ENCODE measurements at regions not wholly inside any gene's neighbourhood (a gene's known extent, or its start where the extent isn't known, plus 50 kb on each side); places are given as distances from the start of the nearest gene placed in this dataset.
"Not testable (repeated sequence)": the region's sequence is repeated elsewhere in the genome, so short reads cannot be mapped to it uniquely, and the experiment has no call there.

- not testable (repeated sequence) for DNase-seq (ENCODE audit: low read depth in 2 of 2)
Measured at GRCh38 chr5:38678697-38679096, 122.3 kb upstream of the LIFR start.

GRCh38 chr5:38680094-38680825, 123.8 kb upstream of the LIFR start:
- no peak for DNase-seq (ENCODE audit: low read depth in 2 of 2)

GRCh38 chr5:38681029-38681706, 124.7 kb upstream of the LIFR start:
- DNase-seq (ENCODE audit: low read depth in 2 of 2): no peak

GRCh38 chr5:38681966-38682365, 125.5 kb upstream of the LIFR start:
- no peak for DNase-seq (ENCODE audit: low read depth in 2 of 2)

GRCh38 chr5:38686658-38687057, 130.2 kb upstream of the LIFR start:
- no peak for DNase-seq (ENCODE audit: low read depth in 2 of 2)

- peak in 1 of 2 experiments; percentile 15 for DNase-seq (ENCODE audit: low read depth in 2 of 2)
Measured at GRCh38 chr5:38692346-38692745, 135.9 kb upstream of the LIFR start.

GRCh38 chr5:38692781-38693527, 136.5 kb upstream of the LIFR start:
- no peak for DNase-seq (ENCODE audit: low read depth in 2 of 2)

GRCh38 chr5:38695021-38695958, 138.8 kb upstream of the LIFR start:
- DNase-seq (ENCODE audit: low read depth in 2 of 2): no peak

GRCh38 chr5:38697013-38697412, 140.6 kb upstream of the LIFR start:
- peak; percentile 26 to 33 for DNase-seq (ENCODE audit: low read depth in 2 of 2)

- not testable (repeated sequence) for DNase-seq (ENCODE audit: low read depth in 2 of 2)
Measured at GRCh38 chr5:38705529-38705928, 140.3 kb upstream of the OSMR start.

GRCh38 chr5:38706376-38706775, 139.4 kb upstream of the OSMR start:
- no peak for DNase-seq (ENCODE audit: low read depth in 2 of 2)

- no peak for DNase-seq (ENCODE audit: low read depth in 2 of 2)
Measured at GRCh38 chr5:38707352-38708210, 138.2 kb upstream of the OSMR start.

GRCh38 chr5:38709678-38710306, 136.0 kb upstream of the OSMR start:
- DNase-seq (ENCODE audit: low read depth in 2 of 2): no peak

GRCh38 chr5:38710627-38711026, 135.2 kb upstream of the OSMR start:
- no peak for DNase-seq (ENCODE audit: low read depth in 2 of 2)

- DNase-seq (ENCODE audit: low read depth in 2 of 2): no peak
Measured at GRCh38 chr5:38712391-38712790, 133.4 kb upstream of the OSMR start.

GRCh38 chr5:38714240-38714639, 131.6 kb upstream of the OSMR start:
- no peak for DNase-seq (ENCODE audit: low read depth in 2 of 2)

GRCh38 chr5:38714703-38715355, 131.0 kb upstream of the OSMR start:
- no peak for DNase-seq (ENCODE audit: low read depth in 2 of 2)

- no peak for DNase-seq (ENCODE audit: low read depth in 2 of 2)
Measured at GRCh38 chr5:38715696-38716095, 130.1 kb upstream of the OSMR start.

- DNase-seq (ENCODE audit: low read depth in 2 of 2): no peak
Measured at GRCh38 chr5:38716516-38716915, 129.3 kb upstream of the OSMR start.

Data from fibroblast of skin of left quadriceps (primary cell).